ENCODE measurements at regions not wholly inside any gene's neighbourhood (a gene's known extent, or its start where the extent isn't known, plus 50 kb on each side); places are given as distances from the start of the nearest gene placed in this dataset.
A peak's percentile ranks its signal among the peaks of the same experiment; 100 is the strongest.
"Not testable (repeated sequence)": the region's sequence is repeated elsewhere in the genome, so short reads cannot be mapped to it uniquely, and the experiment has no call there.

GRCh38 chr14:103245624-103246031 lies 88.4 kb upstream of the EIF5 start:
- H3K9me1 ChIP-seq (ENCODE audit: insufficient read depth, low read length); H3K9ac ChIP-seq (ENCODE audit: low read depth, low read length); H2BK15ac ChIP-seq (ENCODE audit: low read depth, low read length); H3K9me3 ChIP-seq (ENCODE audit: control insufficient read depth, insufficient read depth, low read length); H3K23ac ChIP-seq (ENCODE audit: low read depth, low read length); H4K20me1 ChIP-seq (ENCODE audit: insufficient read depth, low read length); H3K79me1 ChIP-seq (ENCODE audit: low read depth in 1 of 2, low read length in 2 of 2); H2AFZ ChIP-seq (replicated peaks; ENCODE audit: low read length, poor library complexity); H3K56ac ChIP-seq (ENCODE audit: extremely low read depth, insufficient read depth, low read length); H3K36me3 ChIP-seq (ENCODE audit: control insufficient read depth, insufficient read depth, low read length); dilution Hi-C loops (cut with HindIII; ENCODE audit: low sequenced_read_pairs, unreplicated experiment); H4K91ac ChIP-seq (ENCODE audit: insufficient read depth, low read depth, low read length); H3K4me1 ChIP-seq (ENCODE audit: control insufficient read depth, insufficient read depth, low read length); H2AK9ac ChIP-seq (replicated peaks; ENCODE audit: low read depth, low read length, poor library complexity); BruUV-seq (replicated peaks); H3K4me3 ChIP-seq (ENCODE audit: insufficient read depth, low read depth, low read length); H2BK5ac ChIP-seq (ENCODE audit: low read depth, low read length, poor library complexity, severe bottlenecking); intact Hi-C loops (cut with micrococcal nuclease); H2AK5ac ChIP-seq (ENCODE audit: low read depth, low read length); in situ Hi-C loops (cut with MboI; ENCODE audit: low sequenced_read_pairs): not testable (repeated sequence)
- WGBS, 2 experiments (ENCODE audit: extremely low coverage in 2 of 2, insufficient read length in 1 of 2) = no CpG with 5 or more reads among the region's 3 CpGs
- H4K5ac ChIP-seq (ENCODE audit: low read depth, low read length) = peak overlapping the region; percentile 8; the same call in 1 of the 2 replicates
- CTCF ChIA-PET = interaction anchor here (0.6 kb wide), 1 partner anchor 253 kb away, joined by 6 read pairs; no protein-coding TSS in a partner anchor
- H3K27me3 ChIP-seq (ENCODE audit: control insufficient read depth, insufficient read depth, low read length) = peaks cover 12% of the 10 kb centered on the region
- peak overlapping the region; percentile 54; the same call in 1 of the 2 replicates for H3K27ac ChIP-seq (ENCODE audit: insufficient read depth, low read length)
- ATAC-seq (ENCODE audit: low read depth) (peak; percentile 97), DNase-seq (peak; percentile 74)
- H3K14ac ChIP-seq (replicated peaks; ENCODE audit: low read depth, low read length) = 0 out of 2 replicates have a peak overlapping the region, but pooled peaks have one; percentile 34
- POLR2A ChIA-PET (ENCODE audit: unreplicated experiment) = interaction anchor here (0.9 kb wide), 1 partner anchor 12 kb away, joined by 3 read pairs; no protein-coding TSS in a partner anchor
- H2BK120ac ChIP-seq (ENCODE audit: low read depth, low read length) = peak overlapping the region; percentile 36; the same call in 1 of the 2 replicates
- peak overlapping the region; percentile 14; the same call in 1 of the 2 replicates for H3K4me2 ChIP-seq (ENCODE audit: low read depth, low read length)
- H4K8ac ChIP-seq (ENCODE audit: low read depth in 2 of 2, low read length in 2 of 2) = peak overlapping the region in 1 of 2 experiments; percentile 9; a peak in 1 of 4 replicates
- H3K4ac ChIP-seq (ENCODE audit: low read depth, low read length) = peak overlapping the region; percentile 11; the same call in 1 of the 2 replicates
- H2BK20ac ChIP-seq (ENCODE audit: low read depth, low read length) = peak overlapping the region; percentile 35; the same call in 1 of the 2 replicates
- H3K18ac ChIP-seq (ENCODE audit: low read depth, low read length) = peak overlapping the region; percentile 55; the same call in 1 of the 2 replicates
